ENCODE measurements at regions not wholly inside any gene's neighbourhood (a gene's known extent, or its start where the extent isn't known, plus 50 kb on each side); places are given as distances from the start of the nearest gene placed in this dataset.

DNA sequence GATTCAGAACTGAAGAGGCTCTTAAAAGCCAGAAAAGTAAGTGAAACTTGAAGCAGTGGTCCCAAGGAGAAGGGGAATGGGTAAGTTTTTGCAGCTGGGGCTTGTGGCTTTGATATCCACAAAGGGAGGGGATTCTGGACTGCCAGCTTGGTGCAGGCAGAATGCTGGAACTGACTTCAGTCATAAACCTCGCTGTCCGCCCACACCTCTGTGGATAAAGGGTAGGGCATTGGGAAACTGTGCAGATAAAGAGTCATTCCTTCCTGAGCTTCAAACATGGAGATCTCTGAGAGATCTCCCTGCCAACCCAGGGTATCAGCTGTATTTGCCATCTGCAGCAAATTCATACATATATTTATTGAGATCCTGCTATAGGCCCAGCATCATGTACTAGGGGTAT is 124.3 kb upstream of the OR9Q1 start:
- TF ChIP-seq POLR2A (IDR thresholded peaks at IDR 0.05) (no peak), CTCF (IDR thresholded peaks at IDR 0.05) (no peak)
